ENCODE measurements at regions not wholly inside any gene's neighbourhood (a gene's known extent, or its start where the extent isn't known, plus 50 kb on each side); places are given as distances from the start of the nearest gene placed in this dataset.

GRCh38 chr2:236702657-236703372 lies 133.2 kb downstream of the ACKR3 start:
- no peak overlapping the region for H3K9ac ChIP-seq (ENCODE audit: low read depth in 2 of 2, low read length in 2 of 2)
- H3K9me3 ChIP-seq: no peaks in the 10 kb centered on the region
- H3K4me3 ChIP-seq: no peak overlapping the region
- no peaks in the 10 kb centered on the region for H3K4me1 ChIP-seq
- H3K27me3 ChIP-seq: no peaks in the 10 kb centered on the region
- no peak for DNase-seq
- intact Hi-C loops (cut with DNase I): no loop called here
- H3K36me3 ChIP-seq: no peaks in the 10 kb centered on the region
- no peak overlapping the region for H3K27ac ChIP-seq
- TF ChIP-seq CTCF (IDR thresholded peaks at IDR 0.05): no peak

GRCh38 chr2:236703373-236703709 lies 133.7 kb downstream of the ACKR3 start:
- TF ChIP-seq CTCF (IDR thresholded peaks at IDR 0.05): no peak
- no peaks in the 10 kb centered on the region for H3K36me3 ChIP-seq
- H3K9me3 ChIP-seq: no peaks in the 10 kb centered on the region
- no peak overlapping the region for H3K4me3 ChIP-seq
- no peak for DNase-seq
- no peak overlapping the region for H3K9ac ChIP-seq (ENCODE audit: low read depth in 2 of 2, low read length in 2 of 2)
- no peak overlapping the region for H3K27ac ChIP-seq
- intact Hi-C loops (cut with DNase I): no loop called here
- H3K27me3 ChIP-seq: no peaks in the 10 kb centered on the region
- H3K4me1 ChIP-seq: no peaks in the 10 kb centered on the region

GRCh38 chr2:236703906-236704305 lies 134.3 kb downstream of the ACKR3 start:
- Histone ChIP-seq H3K9me3 (no peaks in the 10 kb centered on the region), H3K9ac (ENCODE audit: low read depth in 2 of 2, low read length in 2 of 2) (no peak overlapping the region), H3K4me1 (no peaks in the 10 kb centered on the region), H3K27ac (no peak overlapping the region), H3K4me3 (no peak overlapping the region), H3K36me3 (no peaks in the 10 kb centered on the region), H3K27me3 (no peaks in the 10 kb centered on the region)
- intact Hi-C loops (cut with DNase I): no loop called here
- TF ChIP-seq CTCF (IDR thresholded peaks at IDR 0.05): no peak
- DNase-seq: no peak

- Histone ChIP-seq H3K27ac (no peak overlapping the region), H3K36me3 (no peaks in the 10 kb centered on the region), H3K4me3 (no peak overlapping the region), H3K4me1 (no peaks in the 10 kb centered on the region), H3K27me3 (no peaks in the 10 kb centered on the region), H3K9ac (ENCODE audit: low read depth in 2 of 2, low read length in 2 of 2) (no peak overlapping the region), H3K9me3 (no peaks in the 10 kb centered on the region)
- TF ChIP-seq CTCF (IDR thresholded peaks at IDR 0.05): no peak
- DNase-seq: no peak
- intact Hi-C loops (cut with DNase I): no loop called here
Measured at GRCh38 chr2:236704887-236705286, 135.3 kb downstream of the ACKR3 start.

- Histone ChIP-seq H3K4me1 (no peaks in the 10 kb centered on the region), H3K27me3 (no peaks in the 10 kb centered on the region), H3K9ac (ENCODE audit: low read depth in 2 of 2, low read length in 2 of 2) (no peak overlapping the region), H3K9me3 (no peaks in the 10 kb centered on the region), H3K36me3 (no peaks in the 10 kb centered on the region), H3K4me3 (no peak overlapping the region), H3K27ac (no peak overlapping the region)
- no peak for DNase-seq
- no peak for TF ChIP-seq CTCF (IDR thresholded peaks at IDR 0.05)
- intact Hi-C loops (cut with DNase I): no loop called here
Measured at GRCh38 chr2:236705295-236706105, 135.9 kb downstream of the ACKR3 start.
